OCI-LY7 (cell line): ENCODE measurements at regions not wholly inside any gene's neighbourhood (a gene's known extent, or its start where the extent isn't known, plus 50 kb on each side); places are given as distances from the start of the nearest gene placed in this dataset.

Experiments used
- CTCF ChIP-seq: fragments of 200-600 bp; sonication (generic); conservative IDR thresholded peaks from 2 replicates; pipeline ENCODE4 v1.5.1; 2014; ENCODE audit warnings: mild to moderate bottlenecking, antibody characterized with exemption, low read length, moderate library complexity, mixed read lengths
- EZH2phosphoT487 ChIP-seq: fragments of 200-600 bp; sonication (generic); IDR thresholded peaks from 2 replicates; pipeline ENCODE4 v1.6.1; 2018; ENCODE audit warnings: low read depth, borderline replicate concordance, mild to moderate bottlenecking, mixed run types, antibody characterized with exemption, low read length, moderate library complexity, mixed read lengths

DNA sequence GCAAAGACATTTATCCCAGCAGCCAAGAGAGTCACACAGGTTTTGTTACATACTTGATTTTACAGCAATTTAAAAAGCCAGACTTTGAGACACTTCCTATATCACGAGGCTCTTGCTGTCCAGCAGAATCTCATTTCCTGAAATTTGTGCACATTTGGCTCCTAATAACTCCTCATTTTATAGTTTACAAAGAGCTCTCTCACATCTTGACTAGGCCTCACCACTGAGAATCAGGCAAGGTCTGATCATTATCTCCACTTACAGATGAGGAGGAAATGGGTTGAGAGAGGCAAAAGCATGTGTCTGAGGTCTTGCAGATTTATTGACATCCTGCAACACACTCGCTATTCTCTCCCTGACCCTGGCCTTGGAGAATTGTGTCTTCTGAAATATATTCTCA lies 426.8 kb downstream of the MAFB start:
- TF ChIP-seq CTCF: no peak
- no peak for TF ChIP-seq EZH2phosphoT487
